ENCODE measurements at regions not wholly inside any gene's neighbourhood (a gene's known extent, or its start where the extent isn't known, plus 50 kb on each side); places are given as distances from the start of the nearest gene placed in this dataset.

- no peak for TF ChIP-seq CTCF (IDR thresholded peaks at IDR 0.05)
- no peak for TF ChIP-seq POLR2A (IDR thresholded peaks at IDR 0.05)
These were observed 228.2 kb downstream of the SOX9 start for GRCh38 chr17:72349011-72349410.

Data from testis (tissue), 2 donors.